Stimulated activated CD4-positive, alpha-beta T cell treated with anti-CD3 and anti-CD28 coated beads, Interleukin-4, amount 100 ng/mL, for 4 hours (primary cell): ENCODE measurements at regions not wholly inside any gene's neighbourhood (a gene's known extent, or its start where the extent isn't known, plus 50 kb on each side); places are given as distances from the start of the nearest gene placed in this dataset.

Source experiments
- DNase-seq, 2 experiments: peaks; one replicate each; pipeline ENCODE4 v3.0.0-alpha.2; 2020

DNA sequence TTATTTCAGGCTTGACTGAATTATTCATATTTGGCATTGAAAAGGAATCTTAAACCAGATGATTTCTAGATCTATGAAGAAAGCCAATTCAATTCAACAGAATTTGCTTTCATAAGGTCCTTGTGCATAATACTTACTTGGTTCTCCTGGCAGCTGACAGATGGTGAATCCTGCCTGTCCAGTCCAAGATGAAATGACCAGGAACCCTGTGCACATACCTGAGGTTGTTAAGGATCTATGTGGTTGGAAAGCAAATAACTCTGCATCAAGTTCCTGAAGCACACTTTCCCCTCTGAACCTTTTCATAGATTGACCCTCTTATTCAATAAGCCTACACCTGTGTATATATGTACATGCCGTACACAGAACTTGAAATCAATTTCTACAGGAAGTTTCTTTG, 562.7 kb downstream of the PPARGC1A start:
- no peak for DNase-seq

DNA sequence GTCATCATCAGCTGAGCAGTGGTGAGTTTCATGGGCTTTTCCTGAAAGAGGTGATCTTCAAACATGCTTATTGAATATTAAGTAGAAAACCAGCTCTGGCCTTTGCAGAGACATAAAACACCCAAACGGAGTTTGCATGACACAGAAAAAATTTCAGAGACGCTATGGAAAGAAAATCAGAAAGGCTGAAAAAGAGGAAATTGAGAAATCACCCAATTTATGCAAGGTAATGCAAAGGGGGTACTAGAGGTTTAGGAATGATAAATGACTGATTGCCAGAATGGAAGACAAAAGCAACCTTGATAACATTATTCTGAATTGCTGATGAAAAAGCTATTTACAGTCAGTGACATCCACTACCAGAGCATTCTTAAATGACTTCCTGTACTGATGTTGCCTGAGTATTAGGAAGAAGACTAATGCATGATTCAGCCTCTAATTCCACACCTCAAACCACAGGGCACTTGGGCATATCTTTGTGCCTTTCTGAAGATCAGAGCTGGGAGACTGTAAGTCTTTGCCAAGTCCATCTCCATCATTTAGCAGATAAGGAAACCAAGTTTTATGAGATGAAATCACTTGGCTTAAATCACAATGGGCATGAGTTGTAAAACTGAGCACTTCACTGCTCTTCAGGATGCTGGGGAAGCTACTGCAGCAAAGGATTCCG, 565.7 kb downstream of the PPARGC1A start:
- DNase-seq: no peak

DNA sequence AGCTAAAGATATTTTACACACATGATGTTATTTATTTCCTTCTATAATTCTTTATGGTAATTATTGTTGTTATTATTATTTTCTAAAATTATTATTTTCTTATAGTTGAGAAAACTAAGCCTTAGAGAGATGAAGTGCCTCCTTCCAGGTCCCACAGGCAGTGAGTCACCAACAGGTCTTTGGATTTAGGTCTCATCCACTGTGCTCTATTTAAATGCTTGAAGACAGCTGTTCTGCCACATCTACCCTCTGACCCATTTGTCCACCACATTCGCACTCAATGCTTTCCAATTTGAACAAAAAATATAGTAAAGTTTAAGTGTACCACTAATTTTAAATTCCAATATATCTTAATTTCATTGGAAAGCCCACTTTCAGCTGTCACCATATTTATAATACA, 566.4 kb downstream of the PPARGC1A start:
- DNase-seq: no peak

DNA sequence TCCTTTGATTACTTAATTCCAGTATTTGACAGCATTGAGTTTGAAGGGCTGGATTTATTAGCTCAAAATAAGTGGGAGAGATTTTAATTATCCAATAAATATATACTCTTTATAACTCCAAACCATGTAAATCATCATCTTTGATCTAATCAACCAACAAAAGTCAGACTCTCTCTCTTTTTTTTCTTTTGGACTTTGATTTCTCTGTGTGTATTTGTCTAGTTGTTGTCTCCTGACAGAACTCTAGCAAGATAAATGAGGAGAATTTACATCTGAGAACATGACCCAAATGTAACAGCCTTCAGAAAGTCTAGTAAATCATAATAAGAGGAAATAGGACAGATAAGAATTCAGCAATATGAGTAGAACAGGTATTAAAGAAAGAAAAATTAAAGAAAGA, 567.1 kb downstream of the PPARGC1A start:
- no peak for DNase-seq

DNA sequence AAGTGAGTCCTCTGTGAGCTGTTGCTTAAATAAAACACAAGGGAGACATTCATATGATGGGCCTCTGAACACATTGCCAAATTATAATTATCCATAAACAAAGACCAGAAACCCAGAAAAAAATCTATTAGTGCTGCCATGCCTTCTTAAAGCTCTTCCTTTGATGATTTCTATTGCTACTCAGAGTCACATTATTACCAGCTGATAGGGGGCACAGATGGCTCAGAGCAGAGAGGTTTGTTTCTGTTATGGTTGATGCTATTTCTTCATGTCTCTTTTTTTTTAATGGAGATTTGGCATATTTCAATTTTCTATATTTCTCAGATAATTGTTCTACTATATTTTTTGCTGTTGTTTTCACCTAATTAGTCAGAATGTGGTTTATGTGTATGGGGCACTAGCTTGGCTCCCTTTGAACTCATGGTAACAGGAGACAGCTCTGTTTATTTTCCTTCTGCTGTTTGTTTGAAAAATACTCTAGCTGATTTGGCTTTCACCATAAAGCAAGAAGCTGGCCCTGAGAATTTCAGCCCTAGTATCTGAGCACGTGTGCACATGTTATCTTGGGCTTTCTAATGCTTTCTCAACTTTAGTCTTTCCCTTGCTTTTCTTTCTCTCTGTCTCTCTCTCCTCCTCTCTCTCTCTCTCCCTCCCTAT, 568.8 kb downstream of the PPARGC1A start:
- DNase-seq: no peak

DNA sequence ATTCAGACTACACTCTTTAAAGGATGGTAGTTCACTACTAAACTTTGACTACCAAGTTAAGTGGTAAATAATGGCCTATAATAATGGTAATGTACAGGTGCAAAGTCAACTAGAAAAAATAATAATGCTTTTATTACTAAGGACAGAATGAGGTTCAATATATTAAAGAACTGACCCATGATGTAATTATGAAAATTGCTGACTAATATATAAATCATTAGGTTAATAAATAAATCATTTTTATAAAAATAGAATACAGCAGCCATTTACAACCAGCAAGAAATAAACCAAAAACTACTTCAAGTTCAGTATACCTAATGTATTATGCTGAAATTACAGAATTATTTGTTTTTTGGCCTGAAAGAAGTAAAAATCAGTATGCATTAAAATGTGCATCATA, 577.2 kb downstream of the PPARGC1A start:
- no peak for DNase-seq

DNA sequence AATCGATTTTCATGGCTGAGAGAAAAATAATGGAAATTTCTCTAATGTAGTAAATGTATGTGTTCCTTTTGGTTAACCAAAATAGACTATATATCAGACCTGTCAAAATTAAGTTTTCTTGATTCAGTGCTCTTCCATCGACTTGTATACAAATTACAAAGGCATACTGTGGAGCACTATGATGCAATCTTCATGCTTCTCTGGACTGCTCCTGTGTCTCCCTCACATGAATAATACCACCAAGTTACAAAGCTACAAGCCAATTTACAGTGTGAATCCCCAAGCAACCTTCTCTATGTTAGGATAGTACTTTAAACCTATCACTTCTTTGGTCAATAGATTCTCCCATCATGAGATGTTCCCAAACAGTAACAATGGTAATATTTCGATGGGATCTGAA, 577.9 kb downstream of the PPARGC1A start:
- no peak for DNase-seq

DNA sequence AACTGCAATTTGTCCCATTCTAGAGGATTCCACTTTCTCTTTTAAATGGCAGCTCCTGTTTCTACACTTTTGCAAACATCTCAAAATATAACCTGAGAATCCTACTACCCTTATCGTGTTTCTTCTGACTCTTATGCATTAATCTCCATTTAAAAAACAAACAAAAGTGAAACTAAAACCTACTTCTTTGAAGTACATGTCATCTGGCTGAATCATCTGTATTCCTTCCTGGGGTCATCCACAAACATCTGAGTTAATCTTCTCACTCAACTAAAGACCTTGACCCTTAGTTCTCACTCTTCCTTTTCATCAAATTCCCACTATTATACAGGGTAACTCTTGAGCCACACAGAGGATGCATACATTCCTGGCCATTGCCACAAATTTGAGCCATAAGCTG, 584.8 kb downstream of the PPARGC1A start:
- no peak for DNase-seq

DNA sequence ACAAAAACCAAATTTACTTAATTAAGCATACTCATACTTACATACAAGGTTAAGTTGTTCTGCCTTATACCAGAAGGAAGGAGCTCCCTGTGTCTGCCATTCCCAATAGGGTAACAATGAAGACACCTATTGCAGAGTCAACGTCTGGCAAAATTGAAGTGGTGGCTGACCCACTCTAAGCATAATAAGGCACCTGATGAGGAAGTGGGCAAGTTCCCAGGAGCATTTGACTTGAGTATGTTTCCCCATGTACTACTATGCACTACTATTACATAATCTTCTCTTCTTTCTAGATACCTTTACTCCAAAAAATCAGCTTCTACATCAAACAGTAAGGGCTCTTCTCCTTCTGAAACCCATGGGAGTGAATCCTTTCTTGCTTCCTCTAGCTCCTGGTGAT, 591.5 kb downstream of the PPARGC1A start:
- DNase-seq: no peak

DNA sequence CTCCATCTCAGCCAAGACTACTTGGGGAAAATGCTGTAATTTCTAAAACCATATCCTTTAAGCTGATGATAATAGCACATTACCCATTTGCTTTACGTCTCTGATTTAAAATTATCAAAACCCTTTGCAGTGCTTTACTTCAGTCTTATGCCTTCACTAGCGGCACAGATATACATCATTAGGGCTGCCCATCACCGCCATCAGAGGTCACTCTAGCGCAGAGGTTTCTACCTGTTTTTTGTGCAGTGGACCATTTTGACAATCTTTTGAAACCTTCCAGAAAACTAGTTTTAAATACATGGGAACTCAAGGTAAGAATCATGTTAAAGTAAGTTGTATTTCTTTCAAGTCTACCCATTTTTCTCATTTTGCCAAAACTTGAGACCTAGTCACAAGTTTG, 592.5 kb downstream of the PPARGC1A start:
- no peak for DNase-seq

DNA sequence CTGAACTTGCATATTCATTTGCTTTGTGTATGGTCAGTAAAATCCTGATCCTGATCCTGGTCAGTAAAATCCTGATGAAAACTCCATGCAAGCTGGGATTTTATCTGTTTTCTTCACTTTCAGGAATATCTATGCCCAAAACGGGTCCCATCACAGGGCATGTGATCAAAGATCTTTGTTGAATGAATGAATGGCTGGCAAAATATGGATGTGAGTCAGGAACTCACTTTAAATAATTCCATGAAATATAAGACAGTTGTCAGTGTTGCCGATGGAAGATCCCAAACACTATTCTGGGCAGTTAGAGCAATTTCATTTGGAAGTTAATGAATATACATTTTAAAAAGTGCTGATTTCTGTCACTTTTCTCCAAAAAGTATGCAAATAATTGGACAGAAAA, 598.4 kb downstream of the GBA3 start:
- DNase-seq: no peak

DNA sequence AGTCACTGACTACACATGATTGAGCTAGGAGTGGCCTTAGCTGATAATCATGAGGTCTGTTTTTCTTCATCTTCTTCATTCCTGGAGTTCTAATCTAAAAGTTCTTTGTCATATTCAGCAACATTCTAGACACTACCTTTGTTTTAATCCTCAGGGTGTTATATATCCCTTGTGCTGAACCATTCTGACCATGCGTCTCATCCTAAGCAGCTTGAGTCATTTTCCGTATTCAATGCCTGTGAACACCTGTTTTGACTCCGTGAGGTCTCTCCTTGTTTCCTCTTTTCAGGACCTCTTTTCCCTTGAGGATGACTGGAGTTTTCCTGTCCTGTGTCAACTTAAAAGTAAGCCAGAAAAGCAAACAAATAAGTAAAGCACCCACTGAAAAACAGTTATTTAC, 597.9 kb downstream of the GBA3 start:
- DNase-seq: no peak

DNA sequence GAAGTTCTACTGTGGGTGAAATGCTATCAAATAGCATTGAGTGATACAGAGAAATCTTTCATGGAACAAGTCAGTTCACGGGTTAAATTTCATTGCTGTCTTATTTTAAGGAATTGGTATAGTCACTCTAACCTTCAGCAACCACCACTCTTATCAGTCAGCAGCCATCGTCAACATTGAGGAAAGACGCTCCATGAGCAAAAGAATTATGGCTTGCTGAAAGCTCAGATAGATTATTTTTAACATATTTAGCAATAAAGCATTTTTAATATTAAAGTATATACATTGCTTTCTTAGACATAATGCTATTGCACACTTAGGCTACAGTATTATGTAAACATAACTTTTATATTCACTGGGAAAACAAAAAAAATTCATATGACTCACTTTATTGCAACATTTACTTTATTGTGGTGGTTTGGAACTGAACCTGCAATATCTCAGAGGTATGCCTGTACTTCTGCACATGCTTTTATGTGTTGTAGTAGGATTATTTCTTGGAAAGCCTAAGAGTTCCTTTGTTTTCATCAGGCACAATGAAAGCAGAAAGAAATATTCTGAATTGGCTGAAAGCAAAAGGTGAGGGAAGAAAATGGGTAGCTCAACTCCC, 586.7 kb downstream of the GBA3 start:
- DNase-seq: no peak

DNA sequence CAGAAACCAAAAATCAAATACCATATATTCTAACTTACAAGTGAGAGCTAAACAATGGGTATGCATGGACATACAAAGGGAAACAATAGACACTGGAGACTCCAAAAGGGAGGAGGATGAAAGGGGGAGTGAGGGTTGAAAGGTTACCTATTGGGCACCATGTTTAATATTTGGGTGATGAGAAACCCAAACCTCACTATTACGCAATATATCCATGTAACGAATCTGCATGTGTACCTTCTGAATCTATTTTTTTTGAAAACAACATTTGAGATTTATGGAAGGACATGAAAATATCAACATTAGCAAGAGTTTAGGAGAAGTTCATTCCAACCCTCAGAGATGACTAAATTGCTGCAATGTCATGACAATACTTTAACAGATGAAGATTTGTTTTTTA, 586.1 kb downstream of the GBA3 start:
- DNase-seq: no peak

DNA sequence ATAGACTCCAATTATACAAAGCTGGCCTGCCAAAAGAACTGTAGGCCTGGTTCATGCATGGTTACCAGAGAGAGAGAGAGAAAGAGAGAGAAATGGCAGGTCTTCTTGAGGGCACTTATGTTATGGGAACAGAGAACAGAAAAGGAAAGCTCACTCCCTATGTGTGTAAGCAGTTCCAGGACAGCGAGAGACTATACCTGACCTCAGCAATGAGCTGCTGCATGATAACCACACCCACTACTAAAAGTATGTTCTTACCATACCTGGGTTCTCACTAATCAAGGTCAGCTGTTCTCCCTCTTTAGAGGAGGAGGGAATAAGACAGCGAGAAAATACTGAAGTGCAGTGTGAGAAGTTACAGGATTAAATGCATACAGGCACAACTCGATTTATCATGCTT, 583.3 kb downstream of the GBA3 start:
- no peak for DNase-seq

DNA sequence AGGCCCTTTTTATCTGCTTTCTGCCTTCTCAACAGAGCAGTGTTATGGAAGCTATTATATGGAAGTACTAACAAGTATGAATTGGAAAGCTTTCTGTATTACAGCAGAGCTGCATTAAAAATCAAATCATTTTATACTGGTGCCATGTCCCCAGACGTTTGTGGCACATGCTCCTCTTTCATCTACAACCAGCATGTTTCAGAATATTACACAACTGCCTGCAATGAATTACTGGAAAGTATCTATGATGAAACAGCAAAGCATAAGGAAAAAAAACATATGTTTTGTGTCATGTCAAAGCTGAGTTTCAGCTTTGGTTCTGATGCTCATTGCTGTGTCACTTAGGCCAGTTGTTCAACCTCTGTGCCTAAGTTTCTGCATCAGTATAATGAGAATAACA, 576.8 kb downstream of the GBA3 start:
- DNase-seq: no peak

DNA sequence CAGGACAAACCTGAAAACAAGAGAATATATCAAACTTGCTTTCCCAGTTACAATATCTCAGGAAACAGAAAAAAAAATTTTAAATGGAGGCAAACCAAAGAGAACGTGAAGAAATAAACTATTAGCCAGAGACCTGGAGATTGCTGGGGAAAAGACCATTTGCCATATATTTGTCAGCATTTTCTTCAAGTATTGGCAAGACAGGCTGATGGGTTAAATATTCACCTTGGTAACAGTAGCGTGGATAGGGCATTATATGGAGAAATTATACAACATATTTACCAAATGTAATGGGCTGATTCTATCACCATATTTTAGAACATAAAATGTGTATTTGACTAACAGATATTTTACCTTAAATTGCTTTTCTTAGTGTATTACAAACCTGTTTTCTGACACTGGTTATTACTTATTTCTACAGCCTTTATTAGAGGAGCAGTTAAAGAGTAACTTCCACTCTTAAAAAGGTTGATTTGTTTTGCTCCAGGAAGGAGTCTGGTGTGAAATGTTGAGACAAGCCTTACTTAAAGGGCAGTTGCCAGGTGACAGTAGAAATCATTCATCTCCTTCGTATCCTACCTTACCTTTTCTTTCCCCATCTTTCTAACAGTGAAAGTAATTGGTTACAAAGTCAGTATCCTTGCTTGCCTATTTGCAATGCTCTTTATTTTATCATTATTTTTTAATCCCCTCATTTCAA, 575.5 kb downstream of the GBA3 start:
- no peak for DNase-seq

DNA sequence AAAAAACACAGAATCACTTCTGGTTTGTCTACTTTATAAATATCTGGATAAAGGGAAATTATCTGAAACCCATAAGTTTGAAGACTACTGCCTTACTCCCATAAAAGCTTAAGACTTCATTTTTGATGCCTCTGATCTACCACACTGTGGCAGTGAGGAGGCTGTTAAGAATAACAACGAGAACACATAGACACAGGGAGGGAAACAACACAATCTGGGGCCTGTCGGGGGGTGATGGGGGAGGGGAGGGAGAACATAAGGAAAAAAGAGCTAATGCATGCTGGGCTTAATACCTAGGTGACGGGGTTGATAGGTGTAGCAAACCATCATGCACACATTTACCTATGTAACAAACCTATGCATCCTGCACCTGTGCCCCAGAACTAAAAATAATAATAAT, 573.7 kb downstream of the GBA3 start:
- no peak for DNase-seq

DNA sequence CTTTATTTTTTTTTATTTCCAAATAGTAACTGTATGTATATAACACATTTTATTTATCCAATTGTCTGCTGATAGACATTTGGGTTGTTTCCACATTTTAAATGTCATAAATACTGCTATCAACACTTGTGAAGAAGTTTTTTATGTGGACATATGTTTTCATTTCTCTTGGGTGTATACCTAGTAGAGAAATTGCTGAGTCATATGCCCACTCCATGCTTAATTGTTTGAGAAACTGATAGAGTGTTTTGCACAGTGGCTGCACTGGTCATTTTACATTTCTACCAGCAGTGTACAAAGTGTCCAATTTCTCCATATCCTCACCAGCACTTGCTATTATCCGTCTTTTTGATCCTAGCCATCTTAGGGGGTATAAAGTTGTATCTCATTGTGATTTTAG, 567.8 kb downstream of the GBA3 start:
- DNase-seq: no peak

DNA sequence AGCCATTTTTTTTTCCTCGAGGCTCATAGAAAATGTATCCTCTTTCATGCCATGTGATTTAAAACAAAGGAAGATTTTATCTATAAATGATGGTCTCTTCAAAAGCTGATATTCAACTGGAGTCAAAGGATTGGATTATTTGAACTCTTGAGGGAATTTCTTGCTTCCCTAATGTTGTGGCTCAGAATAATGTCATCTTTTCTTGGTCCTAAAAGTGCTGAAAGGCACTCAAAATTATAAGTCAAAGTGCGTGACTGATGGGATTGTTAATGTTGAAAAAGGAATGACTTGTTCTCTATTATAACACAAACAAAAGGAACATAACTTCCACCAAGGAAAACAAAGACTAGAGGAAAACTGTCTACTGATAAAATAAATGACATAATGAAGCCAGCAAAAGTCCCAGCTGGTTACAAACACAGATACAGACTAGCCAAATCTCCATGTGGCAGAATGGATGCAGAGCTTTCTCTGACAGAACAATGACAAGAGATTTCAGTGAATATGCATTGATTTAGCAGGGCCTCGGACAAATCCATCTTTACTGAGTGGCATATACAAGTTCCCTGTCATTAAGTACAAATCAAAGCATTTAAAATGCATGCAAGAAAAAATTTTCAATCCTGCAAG, 552.6 kb downstream of the GBA3 start:
- DNase-seq: no peak

DNA sequence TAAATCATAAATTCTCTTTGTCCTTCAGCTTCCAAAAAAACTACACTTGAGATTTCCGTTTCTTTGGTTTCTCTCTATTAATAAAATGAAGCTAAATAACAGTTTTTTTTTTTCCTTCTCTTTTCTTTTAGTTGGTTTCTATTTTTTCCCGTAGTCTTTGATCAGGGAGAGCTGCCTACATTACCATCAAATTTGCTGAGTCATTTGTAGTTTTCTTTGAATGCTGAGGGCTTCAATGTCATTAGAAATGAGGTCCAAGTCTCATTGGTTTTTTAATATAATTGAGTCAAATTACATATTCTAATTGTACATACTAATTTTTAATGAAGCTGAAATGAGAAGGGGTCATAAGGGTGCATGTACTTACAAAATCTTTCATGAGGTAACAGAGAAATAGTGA, 550.2 kb downstream of the GBA3 start:
- no peak for DNase-seq

DNA sequence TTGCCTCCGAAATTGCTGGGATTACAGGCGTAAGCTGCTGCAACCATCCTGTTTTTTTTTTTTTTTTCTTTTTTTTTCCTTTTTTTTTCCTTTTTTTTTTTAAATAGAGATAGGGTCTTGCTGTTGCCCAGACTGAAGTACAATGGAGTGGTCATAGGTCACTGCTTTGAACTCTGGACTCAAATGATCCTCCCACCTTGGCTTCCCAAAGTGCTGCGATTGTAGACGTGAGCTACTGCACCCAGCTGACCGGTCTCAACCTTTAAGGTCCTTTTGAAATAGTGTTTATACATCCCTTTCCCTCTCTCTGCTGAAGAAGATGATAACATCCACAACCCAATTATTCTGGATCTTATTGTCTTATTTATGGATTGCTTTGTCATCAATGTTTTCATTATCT, 548.7 kb downstream of the GBA3 start:
- DNase-seq: no peak

DNA sequence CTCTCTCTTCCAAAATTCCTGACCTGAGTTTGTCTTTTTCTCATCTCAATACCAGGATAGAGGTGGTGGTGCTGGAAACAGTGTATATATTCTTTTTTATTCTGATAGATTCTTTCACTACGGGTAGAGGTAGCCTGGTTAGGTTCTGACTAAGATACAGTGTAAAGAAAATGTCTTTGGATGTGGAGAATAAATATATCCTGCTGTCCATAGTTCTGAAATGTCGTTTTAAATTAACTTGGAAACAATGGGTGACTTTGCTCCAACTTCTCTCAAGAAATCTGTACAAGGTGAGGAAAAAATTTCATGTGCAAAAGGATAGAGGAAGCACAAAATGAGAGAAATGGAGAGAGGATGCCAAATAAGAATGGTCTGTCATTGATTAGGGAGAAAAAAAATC, 546.1 kb downstream of the GBA3 start:
- no peak for DNase-seq

DNA sequence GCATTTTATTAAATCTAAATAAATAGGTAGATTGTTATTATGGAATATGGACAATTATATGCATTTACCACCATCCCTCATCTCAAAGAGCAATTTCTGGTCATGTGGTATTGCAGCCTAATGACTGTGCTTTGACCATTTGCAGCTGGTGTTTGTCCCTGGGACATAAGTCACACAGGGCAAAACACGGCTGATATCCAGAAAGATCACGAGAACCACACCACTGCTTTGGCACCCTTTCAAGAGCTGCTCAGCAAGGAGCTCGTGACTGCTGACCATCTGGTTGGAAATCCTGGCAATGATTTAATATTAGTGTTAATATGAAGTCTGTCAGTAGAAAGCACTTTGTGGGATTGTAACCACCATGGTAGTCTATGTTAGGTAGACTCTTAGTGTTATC, 545.0 kb downstream of the GBA3 start:
- no peak for DNase-seq
